GM21723 (cell line): ENCODE measurements at regions not wholly inside any gene's neighbourhood (a gene's known extent, or its start where the extent isn't known, plus 50 kb on each side); places are given as distances from the start of the nearest gene placed in this dataset.
"Not testable (repeated sequence)": the region's sequence is repeated elsewhere in the genome, so short reads cannot be mapped to it uniquely, and the experiment has no call there.

ENCODE experiments used
- ATAC-seq: cut with Tn5 transposase; IDR thresholded peaks from one replicate; pipeline ENCODE4 v1.9.1; 2021; ENCODE audit warnings: mild to moderate bottlenecking, moderate library complexity; ENCODE audit not compliant: unreplicated experiment

GRCh38 chr20:47931002-47931401 lies 145.7 kb upstream of the SULF2 start:
- ATAC-seq = no peak

- no peak for ATAC-seq
These were observed 144.3 kb upstream of the SULF2 start for GRCh38 chr20:47929368-47930115.

- no peak for ATAC-seq
These were observed 142.7 kb upstream of the SULF2 start for GRCh38 chr20:47927944-47928343.

GRCh38 chr20:47927385-47927851 lies 142.1 kb upstream of the SULF2 start:
- ATAC-seq = no peak

- ATAC-seq = no peak
These were observed 141.4 kb upstream of the SULF2 start for GRCh38 chr20:47926731-47927130.

- ATAC-seq = no peak
These were observed 140.3 kb upstream of the SULF2 start for GRCh38 chr20:47925593-47925992.

GRCh38 chr20:47922269-47922668 lies 137.0 kb upstream of the SULF2 start:
- ATAC-seq = no peak

- ATAC-seq = not testable (repeated sequence)
These were observed 136.5 kb upstream of the SULF2 start for GRCh38 chr20:47921829-47922228.

GRCh38 chr20:47921408-47921807 lies 136.1 kb upstream of the SULF2 start:
- ATAC-seq = no peak

- ATAC-seq = no peak
These were observed 132.3 kb upstream of the SULF2 start for GRCh38 chr20:47917549-47918070.

- no peak for ATAC-seq
These were observed 130.2 kb upstream of the SULF2 start for GRCh38 chr20:47915495-47915894.

GRCh38 chr20:47914792-47915191 lies 129.5 kb upstream of the SULF2 start:
- ATAC-seq = no peak

- not testable (repeated sequence) for ATAC-seq
These were observed 127.7 kb upstream of the SULF2 start for GRCh38 chr20:47912786-47913501.

- ATAC-seq = not testable (repeated sequence)
These were observed 126.9 kb upstream of the SULF2 start for GRCh38 chr20:47912165-47912564.

GRCh38 chr20:47909696-47910369 lies 124.6 kb upstream of the SULF2 start:
- not testable (repeated sequence) for ATAC-seq

- not testable (repeated sequence) for ATAC-seq
These were observed 123.2 kb upstream of the SULF2 start for GRCh38 chr20:47908361-47909035.

GRCh38 chr20:47907951-47908350 lies 122.7 kb upstream of the SULF2 start:
- not testable (repeated sequence) for ATAC-seq

- ATAC-seq = no peak
These were observed 121.9 kb upstream of the SULF2 start for GRCh38 chr20:47907031-47907675.

GRCh38 chr20:47906348-47906660 lies 121.0 kb upstream of the SULF2 start:
- ATAC-seq = no peak

- no peak for ATAC-seq
These were observed 120.5 kb upstream of the SULF2 start for GRCh38 chr20:47905628-47906347.
